Hepatocyte (in vitro differentiated cells): ENCODE measurements at regions not wholly inside any gene's neighbourhood (a gene's known extent, or its start where the extent isn't known, plus 50 kb on each side); places are given as distances from the start of the nearest gene placed in this dataset.

Source experiments
- DNase-seq: peaks from one replicate; pipeline ENCODE4 v3.0.0-alpha.2; 2016; ENCODE audit warnings: low spot score
- H2AFZ ChIP-seq: fragments of 200-600 bp; sonication (generic); 2 replicates; pipeline ENCODE4 v1.6.0; 2016; ENCODE audit warnings: antibody characterized with exemption, mild to moderate bottlenecking
- H3K27ac ChIP-seq: fragments of 200-600 bp; sonication (generic); 2 replicates; pipeline ENCODE4 v1.5.1; 2016; ENCODE audit warnings: mild to moderate bottlenecking
- H3K27me3 ChIP-seq: fragments of 200-600 bp; sonication (generic); 2 replicates; pipeline ENCODE4 v1.6.1; 2016
- H3K36me3 ChIP-seq: fragments of 200-600 bp; sonication (generic); replicated peaks from 2 replicates; pipeline ENCODE4 v1.5.1; 2016; ENCODE audit warnings: low read depth; ENCODE audit not compliant: insufficient read depth
- H3K4me1 ChIP-seq: fragments of 200-600 bp; sonication (generic); 2 replicates; pipeline ENCODE4 v1.5.1; 2016; ENCODE audit warnings: mild to moderate bottlenecking, moderate library complexity; ENCODE audit not compliant: insufficient read depth
- H3K4me2 ChIP-seq: fragments of 200-600 bp; sonication (generic); 2 replicates; pipeline ENCODE4 v1.6.0; 2016
- H3K4me3 ChIP-seq: fragments of 200-600 bp; sonication (generic); 2 replicates; pipeline ENCODE4 v1.5.1; 2016; ENCODE audit warnings: mild to moderate bottlenecking
- H3K79me2 ChIP-seq: fragments of 200-600 bp; sonication (generic); 2 replicates; pipeline ENCODE4 v1.6.0; 2017; ENCODE audit warnings: mild to moderate bottlenecking
- H3K9me2 ChIP-seq: fragments of 200-600 bp; sonication (generic); replicated peaks from 2 replicates; pipeline ENCODE4 v1.6.0; 2017; ENCODE audit warnings: mild to moderate bottlenecking; ENCODE audit not compliant: insufficient read depth
- H3K9me3 ChIP-seq: fragments of 200-600 bp; sonication (generic); 2 replicates; pipeline ENCODE4 v1.5.1; 2016; ENCODE audit warnings: low read depth, mild to moderate bottlenecking
- H4K20me1 ChIP-seq: fragments of 200-600 bp; sonication (generic); 2 replicates; pipeline ENCODE4 v1.6.0; 2016; ENCODE audit warnings: mild to moderate bottlenecking; ENCODE audit not compliant: insufficient read depth, poor library complexity, severe bottlenecking
- CTCF ChIP-seq: fragments of 200-600 bp; sonication (generic); IDR thresholded peaks from 2 replicates; pipeline ENCODE4 v1.5.1; 2016; ENCODE audit warnings: antibody characterized with exemption, mild to moderate bottlenecking; ENCODE audit not compliant: poor library complexity
- EZH2 ChIP-seq: fragments of 200-600 bp; sonication (generic); IDR thresholded peaks from 2 replicates; pipeline ENCODE4 v1.6.1; 2016; ENCODE audit warnings: antibody characterized with exemption, mild to moderate bottlenecking, borderline replicate concordance
- EZH2phosphoT487 ChIP-seq: fragments of 200-600 bp; sonication (generic); IDR thresholded peaks from one replicate; pipeline ENCODE4 v1.6.1; 2018; ENCODE audit warnings: antibody characterized with exemption, mild to moderate bottlenecking, low read depth, moderate library complexity; ENCODE audit not compliant: unreplicated experiment, severe bottlenecking
- WGBS: methylation state at CpG from one replicate; pipeline ENCODE4 v1.1.6; 2016; ENCODE audit warnings: low lambda C conversion rate; ENCODE audit errors: missing lambda C conversion rate; 5-methylcytosine and 5-hydroxymethylcytosine counted together

DNA sequence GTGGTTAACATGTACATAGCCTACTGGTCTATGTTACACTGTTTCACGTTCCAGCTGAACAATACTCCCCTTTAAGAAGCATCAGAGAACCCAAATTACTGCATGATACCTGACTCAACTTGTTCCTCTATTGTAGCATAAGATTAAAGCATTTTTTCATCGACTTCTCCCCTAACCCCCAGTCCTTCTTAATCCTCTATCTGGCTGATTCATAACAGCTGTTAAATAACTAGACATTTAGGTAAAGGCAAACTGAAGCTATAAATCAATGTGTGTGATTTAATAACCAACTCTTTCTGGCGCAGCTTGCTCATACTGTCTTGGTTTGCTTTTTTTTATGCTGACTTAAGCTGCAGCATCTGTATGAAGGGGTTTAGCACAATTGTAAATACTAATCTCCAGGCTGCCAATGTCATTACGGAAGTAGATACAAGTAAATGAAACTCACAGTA lies 94.2 kb upstream of the MTAP start:
- Histone ChIP-seq H3K27me3 (no peaks in the 10 kb centered on the region), H3K9me2 (no peaks in the 10 kb centered on the region), H3K4me1 (no peaks in the 10 kb centered on the region), H3K79me2 (no peaks in the 10 kb centered on the region), H3K9me3 (no peaks in the 10 kb centered on the region), H2AFZ (no peak overlapping the region), H3K4me2 (no peak overlapping the region), H3K36me3 (no peaks in the 10 kb centered on the region), H4K20me1 (no peaks in the 10 kb centered on the region), H3K4me3 (no peak overlapping the region), H3K27ac (no peak overlapping the region)
- TF ChIP-seq EZH2phosphoT487 (no peak), EZH2 (no peak), CTCF (no peak)
- DNase-seq: no peak
- 47% methylated on average over 4 of the region's 4 CpGs for WGBS

- Histone ChIP-seq H4K20me1 (no peaks in the 10 kb centered on the region), H2AFZ (no peak overlapping the region), H3K27me3 (no peaks in the 10 kb centered on the region), H3K9me2 (no peaks in the 10 kb centered on the region), H3K36me3 (no peaks in the 10 kb centered on the region), H3K4me3 (no peak overlapping the region), H3K4me1 (no peaks in the 10 kb centered on the region), H3K27ac (no peak overlapping the region), H3K9me3 (no peaks in the 10 kb centered on the region), H3K79me2 (no peaks in the 10 kb centered on the region), H3K4me2 (no peak overlapping the region)
- DNase-seq: no peak
- no peak for TF ChIP-seq EZH2
- no peak for TF ChIP-seq EZH2phosphoT487
- no peak for TF ChIP-seq CTCF
- WGBS: 58% methylated on average over 4 of the region's 4 CpGs
These were observed 93.6 kb upstream of the MTAP start for GRCh38 chr9:21708856-21709255.

DNA sequence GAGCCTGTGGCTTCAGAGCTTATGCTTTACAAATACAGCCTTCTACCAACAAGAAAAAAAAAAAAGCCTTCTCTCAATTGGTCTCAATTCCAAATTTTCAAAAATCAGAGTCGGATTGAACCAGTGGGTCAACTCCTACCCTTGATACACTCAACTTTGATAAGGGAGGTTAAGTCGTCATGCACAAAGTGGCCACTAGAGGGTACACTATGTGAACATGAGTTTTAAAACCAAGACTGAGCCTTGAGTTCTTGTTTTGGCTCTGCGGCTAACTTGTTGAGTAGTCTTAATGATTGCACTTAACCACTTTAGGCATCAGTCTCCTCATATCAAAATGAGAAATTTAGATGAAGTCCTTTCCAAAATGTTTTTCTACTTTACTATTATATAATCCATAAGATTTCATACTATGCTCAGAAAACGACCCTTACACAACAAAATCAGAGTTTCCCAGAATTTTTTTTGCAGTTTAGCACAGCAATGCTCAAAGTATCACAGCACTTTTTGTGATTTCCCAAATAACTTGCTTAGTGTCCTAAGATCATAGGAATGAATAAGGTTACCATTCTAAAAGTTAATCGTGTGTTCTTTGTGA lies 92.9 kb upstream of the MTAP start:
- no peaks in the 10 kb centered on the region for H3K36me3 ChIP-seq
- H3K9me3 ChIP-seq: no peaks in the 10 kb centered on the region
- H3K9me2 ChIP-seq: no peaks in the 10 kb centered on the region
- no peak overlapping the region for H3K27ac ChIP-seq
- no peaks in the 10 kb centered on the region for H3K79me2 ChIP-seq
- DNase-seq: peak; percentile 64
- no peak overlapping the region for H2AFZ ChIP-seq
- 62% methylated on average over 5 of the region's 5 CpGs for WGBS
- TF ChIP-seq CTCF: peak; percentile 62
- TF ChIP-seq EZH2: no peak
- no peak for TF ChIP-seq EZH2phosphoT487
- no peak overlapping the region for H3K4me2 ChIP-seq
- H3K4me1 ChIP-seq: no peaks in the 10 kb centered on the region
- H3K27me3 ChIP-seq: no peaks in the 10 kb centered on the region
- H4K20me1 ChIP-seq: no peaks in the 10 kb centered on the region
- H3K4me3 ChIP-seq: no peak overlapping the region
